ENCODE measurements at regions not wholly inside any gene's neighbourhood (a gene's known extent, or its start where the extent isn't known, plus 50 kb on each side); places are given as distances from the start of the nearest gene placed in this dataset.

GRCh38 chr20:48010623-48011022 lies 225.3 kb upstream of the SULF2 start:
- H3K27me3 ChIP-seq, result no peaks in the 10 kb centered on the region
- H3K4me1 ChIP-seq, result peaks cover 7% of the 10 kb centered on the region
- no peak overlapping the region for H3K27ac ChIP-seq
- no peaks in the 10 kb centered on the region for H3K36me3 ChIP-seq
- no peak for DNase-seq
- peaks cover 19% of the 10 kb centered on the region for H3K9me3 ChIP-seq (replicated peaks)
- H3K4me3 ChIP-seq, result no peak overlapping the region

- no peak overlapping the region for H3K4me3 ChIP-seq
- H3K36me3 ChIP-seq, result no peaks in the 10 kb centered on the region
- no peaks in the 10 kb centered on the region for H3K27me3 ChIP-seq
- H3K9me3 ChIP-seq (replicated peaks), result peaks cover 19% of the 10 kb centered on the region
- DNase-seq, result no peak
- peaks cover under 1% of the 10 kb centered on the region; the same call in 1 of the 2 replicates for H3K4me1 ChIP-seq
- H3K27ac ChIP-seq, result no peak overlapping the region
These were observed 223.7 kb upstream of the SULF2 start for GRCh38 chr20:48008850-48009515.

GRCh38 chr20:48007351-48007750 lies 222.1 kb upstream of the SULF2 start:
- H3K36me3 ChIP-seq, result no peaks in the 10 kb centered on the region
- no peak overlapping the region for H3K27ac ChIP-seq
- H3K9me3 ChIP-seq (replicated peaks), result peaks cover 19% of the 10 kb centered on the region
- no peaks in the 10 kb centered on the region for H3K27me3 ChIP-seq
- H3K4me1 ChIP-seq, result peaks cover 5% of the 10 kb centered on the region
- H3K4me3 ChIP-seq, result no peak overlapping the region
- no peak for DNase-seq

GRCh38 chr20:48006036-48006833 lies 221.0 kb upstream of the SULF2 start:
- peaks cover 5% of the 10 kb centered on the region for H3K4me1 ChIP-seq
- DNase-seq, result no peak
- no peak overlapping the region for H3K4me3 ChIP-seq
- peaks cover 16% of the 10 kb centered on the region; the same call in 1 of the 2 replicates for H3K9me3 ChIP-seq (replicated peaks)
- H3K27ac ChIP-seq, result no peak overlapping the region
- no peaks in the 10 kb centered on the region for H3K27me3 ChIP-seq
- no peaks in the 10 kb centered on the region for H3K36me3 ChIP-seq

DNA sequence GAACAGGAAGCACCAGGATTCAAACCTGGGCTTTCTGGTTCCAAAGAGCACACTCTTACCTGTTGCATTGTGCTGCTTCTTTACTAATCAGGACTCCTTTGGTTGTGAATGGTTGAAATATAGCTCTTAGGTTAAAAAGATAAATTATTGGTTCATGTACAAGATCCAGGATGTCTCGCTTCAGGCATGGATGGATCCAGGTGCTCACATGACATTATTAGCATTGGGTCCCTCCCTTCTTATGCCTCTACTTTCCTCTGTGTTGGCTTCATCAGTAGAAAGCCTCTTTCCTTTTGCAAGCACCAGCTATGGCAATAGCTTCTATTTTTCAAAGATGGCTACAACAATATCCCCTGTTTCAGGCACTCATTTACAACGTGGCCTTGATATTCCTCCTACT lies 217.7 kb upstream of the SULF2 start:
- H3K36me3 ChIP-seq, result no peaks in the 10 kb centered on the region
- no peak overlapping the region for H3K4me3 ChIP-seq
- H3K27ac ChIP-seq, result no peak overlapping the region
- H3K4me1 ChIP-seq, result peaks cover 5% of the 10 kb centered on the region
- no peak for DNase-seq
- H3K9me3 ChIP-seq (replicated peaks), result 0 out of 2 replicates have a peak, but pooled peaks cover 10% of the 10 kb centered on the region
- no peaks in the 10 kb centered on the region for H3K27me3 ChIP-seq

DNA sequence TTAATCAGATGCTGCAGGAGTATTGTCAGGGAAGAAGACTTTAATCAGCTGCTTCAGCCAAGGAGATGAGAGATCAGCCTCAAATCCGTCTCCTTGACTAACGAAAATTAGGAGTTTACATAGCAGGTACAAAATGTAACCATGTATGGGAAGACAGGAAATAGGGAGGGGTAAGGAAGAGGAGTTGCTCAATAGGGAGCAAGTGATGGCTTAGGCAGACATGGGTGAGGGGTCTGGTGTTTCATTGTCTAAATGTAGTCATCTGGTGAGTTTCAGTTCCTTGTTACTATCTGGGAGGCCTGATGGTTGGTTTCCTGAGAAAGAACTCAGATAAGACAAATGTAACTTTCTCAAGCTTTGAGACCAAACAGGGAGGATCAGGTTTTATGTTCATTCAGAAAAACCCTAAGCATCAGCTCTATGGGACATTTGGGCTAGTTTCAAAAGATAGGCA lies 217.3 kb upstream of the SULF2 start:
- no peak for DNase-seq
- H3K27me3 ChIP-seq, result no peaks in the 10 kb centered on the region
- H3K9me3 ChIP-seq (replicated peaks), result 0 out of 2 replicates have a peak, but pooled peaks cover 7% of the 10 kb centered on the region
- no peak overlapping the region for H3K27ac ChIP-seq
- no peak overlapping the region for H3K4me3 ChIP-seq
- H3K36me3 ChIP-seq, result no peaks in the 10 kb centered on the region
- H3K4me1 ChIP-seq, result peaks cover 5% of the 10 kb centered on the region

GRCh38 chr20:47999166-47999565 lies 213.9 kb upstream of the SULF2 start:
- H3K27me3 ChIP-seq, result no peaks in the 10 kb centered on the region
- H3K27ac ChIP-seq, result no peak overlapping the region
- H3K9me3 ChIP-seq (replicated peaks), result 0 out of 2 replicates have a peak, but pooled peaks cover 5% of the 10 kb centered on the region
- H3K36me3 ChIP-seq, result no peaks in the 10 kb centered on the region
- no peak overlapping the region for H3K4me3 ChIP-seq
- no peak for DNase-seq
- H3K4me1 ChIP-seq, result peaks cover 5% of the 10 kb centered on the region

GRCh38 chr20:47998736-47999135 lies 213.5 kb upstream of the SULF2 start:
- Histone ChIP-seq H3K27ac (no peak overlapping the region), H3K36me3 (no peaks in the 10 kb centered on the region), H3K4me3 (no peak overlapping the region), H3K4me1 (peaks cover 2% of the 10 kb centered on the region), H3K27me3 (no peaks in the 10 kb centered on the region), H3K9me3 (replicated peaks) (0 out of 2 replicates have a peak, but pooled peaks cover 5% of the 10 kb centered on the region)
- no peak for DNase-seq

DNA sequence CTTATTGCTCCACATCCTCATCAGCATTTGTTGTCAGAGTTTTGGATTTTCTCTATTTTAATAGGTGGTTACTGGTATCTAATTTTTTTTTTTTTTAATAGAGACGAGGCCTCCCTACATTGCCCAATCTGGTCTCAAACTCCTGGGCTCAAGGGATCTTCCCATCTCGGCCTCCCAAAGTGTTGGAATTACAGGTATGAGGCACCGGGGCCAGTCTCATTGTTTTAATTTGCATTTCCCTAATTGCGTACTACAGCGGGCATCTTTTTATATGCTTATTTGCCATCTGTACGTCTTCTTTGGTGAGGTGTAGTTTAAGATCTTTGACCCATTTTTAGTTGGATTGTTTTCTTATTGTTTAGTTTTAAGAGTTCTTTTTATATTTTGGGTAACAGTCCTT lies 210.4 kb upstream of the SULF2 start:
- Histone ChIP-seq H3K9me3 (replicated peaks) (peaks cover 5% of the 10 kb centered on the region; the same call in 1 of the 2 replicates), H3K4me1 (0 out of 2 replicates have a peak, but pooled peaks cover 2% of the 10 kb centered on the region), H3K4me3 (no peak overlapping the region), H3K27me3 (no peaks in the 10 kb centered on the region), H3K27ac (no peak overlapping the region), H3K36me3 (no peaks in the 10 kb centered on the region)
- DNase-seq, result no peak

- no peak overlapping the region for H3K27ac ChIP-seq
- no peaks in the 10 kb centered on the region for H3K27me3 ChIP-seq
- H3K4me1 ChIP-seq, result 0 out of 2 replicates have a peak, but pooled peaks cover 2% of the 10 kb centered on the region
- DNase-seq, result no peak
- peaks cover 5% of the 10 kb centered on the region; the same call in 1 of the 2 replicates for H3K9me3 ChIP-seq (replicated peaks)
- no peak overlapping the region for H3K4me3 ChIP-seq
- no peaks in the 10 kb centered on the region for H3K36me3 ChIP-seq
These were observed 208.5 kb upstream of the SULF2 start for GRCh38 chr20:47993817-47994216.

- H3K4me1 ChIP-seq, result 0 out of 2 replicates have a peak, but pooled peaks cover 2% of the 10 kb centered on the region
- H3K27ac ChIP-seq, result no peak overlapping the region
- no peaks in the 10 kb centered on the region for H3K36me3 ChIP-seq
- DNase-seq, result no peak
- H3K27me3 ChIP-seq, result no peaks in the 10 kb centered on the region
- peaks cover 5% of the 10 kb centered on the region; the same call in 1 of the 2 replicates for H3K9me3 ChIP-seq (replicated peaks)
- no peak overlapping the region for H3K4me3 ChIP-seq
These were observed 207.9 kb upstream of the SULF2 start for GRCh38 chr20:47993035-47993755.

- no peak for DNase-seq
These were observed 206.7 kb upstream of the SULF2 start for GRCh38 chr20:47991875-47992488.

DNA sequence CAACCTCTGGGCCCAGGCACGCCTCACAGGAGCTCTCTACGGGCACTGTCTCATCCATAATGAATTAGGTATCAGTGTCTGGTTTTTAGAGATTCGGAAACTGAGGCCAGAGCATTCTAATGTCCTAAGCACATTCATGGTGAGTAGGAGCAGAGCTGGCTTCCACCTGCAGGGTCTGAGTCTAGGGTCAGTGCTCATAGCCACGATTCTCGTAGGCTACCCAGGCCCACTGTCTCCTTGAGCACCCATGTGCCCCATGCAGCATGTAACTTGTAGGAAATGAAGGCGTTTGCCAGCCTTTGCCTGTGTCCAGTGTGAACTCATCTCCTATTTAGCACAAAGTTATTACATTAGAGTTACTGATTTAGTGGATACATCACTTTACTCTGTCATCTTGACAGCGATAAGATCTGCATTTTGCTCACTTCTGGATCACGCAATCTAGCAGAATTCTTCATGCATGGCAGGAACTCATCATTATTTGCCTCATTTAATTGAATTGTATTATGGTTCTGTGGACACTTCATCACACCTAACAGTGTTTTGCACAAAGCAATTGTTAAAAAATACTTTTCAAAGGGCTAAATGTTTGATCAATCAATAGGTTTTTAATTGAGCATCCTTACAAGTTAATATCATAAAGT lies 205.3 kb upstream of the SULF2 start:
- Histone ChIP-seq H3K36me3 (no peaks in the 10 kb centered on the region), H3K4me1 (0 out of 2 replicates have a peak, but pooled peaks cover 2% of the 10 kb centered on the region), H3K27ac (no peak overlapping the region), H3K4me3 (no peak overlapping the region), H3K27me3 (no peaks in the 10 kb centered on the region), H3K9me3 (replicated peaks) (peaks cover 5% of the 10 kb centered on the region; the same call in 1 of the 2 replicates)
- no peak for DNase-seq

More at GRCh38 chr20:47991875-47992488, 206.7 kb upstream of the SULF2 start:
- Histone ChIP-seq H3K36me3 (no peaks in the 10 kb centered on the region), H3K9me3 (replicated peaks) (peaks cover 5% of the 10 kb centered on the region; the same call in 1 of the 2 replicates), H3K27me3 (no peaks in the 10 kb centered on the region), H3K4me1 (0 out of 2 replicates have a peak, but pooled peaks cover 2% of the 10 kb centered on the region), H3K27ac (no peak overlapping the region), H3K4me3 (no peak overlapping the region)

GRCh38 chr20:47989957-47990356 lies 204.7 kb upstream of the SULF2 start:
- Histone ChIP-seq H3K4me3 (no peak overlapping the region), H3K9me3 (replicated peaks) (peaks cover 5% of the 10 kb centered on the region; the same call in 1 of the 2 replicates), H3K27me3 (no peaks in the 10 kb centered on the region), H3K27ac (no peak overlapping the region), H3K36me3 (no peaks in the 10 kb centered on the region), H3K4me1 (peaks cover 7% of the 10 kb centered on the region)
- no peak for DNase-seq

All from SJCRH30 (cell line).